Sigmoid colon (tissue), 4 donors: ENCODE measurements at regions not wholly inside any gene's neighbourhood (a gene's known extent, or its start where the extent isn't known, plus 50 kb on each side); places are given as distances from the start of the nearest gene placed in this dataset.

ENCODE experiments used
- CTCF ChIP-seq, 4 experiments: fragments of 450-650 bp in 3 of 4; fragments of 200-600 bp in 1 of 4; IDR thresholded peaks; one replicate each; pipeline ENCODE4 v1.5.1; 2016 to 2019; ENCODE audit warnings: antibody characterized with exemption in 4 of 4, mild to moderate bottlenecking in 3 of 4, moderate library complexity in 2 of 4
- EP300 ChIP-seq, 4 donors: sonication (generic); formaldehyde crosslinking; IDR thresholded peaks; one replicate each; pipeline ENCODE4 v1.6.1; 2017; ENCODE audit warnings: antibody characterized with exemption in 4 of 4
- POLR2A ChIP-seq, 2 donors: fragments of 450-650 bp; IDR thresholded peaks; one replicate each; pipeline ENCODE4 v1.6.1; 2016; ENCODE audit warnings: antibody characterized with exemption in 2 of 2, mild to moderate bottlenecking in 2 of 2, moderate library complexity in 2 of 2

GRCh38 chr18:79587779-79588635 lies 91.6 kb upstream of the CTDP1 start:
- TF ChIP-seq POLR2A (IDR thresholded peaks at IDR 0.05): no peak
- TF ChIP-seq CTCF (IDR thresholded peaks at IDR 0.05): no peak
- no peak for TF ChIP-seq EP300 (IDR thresholded peaks at IDR 0.05)
